NCI-H345 (cell line): ENCODE measurements at regions not wholly inside any gene's neighbourhood (a gene's known extent, or its start where the extent isn't known, plus 50 kb on each side); places are given as distances from the start of the nearest gene placed in this dataset.

Experiments
- DNase-seq: peaks from one replicate; lab custom pipeline; 2025; lab: John Stamatoyannopoulos, UW

DNA sequence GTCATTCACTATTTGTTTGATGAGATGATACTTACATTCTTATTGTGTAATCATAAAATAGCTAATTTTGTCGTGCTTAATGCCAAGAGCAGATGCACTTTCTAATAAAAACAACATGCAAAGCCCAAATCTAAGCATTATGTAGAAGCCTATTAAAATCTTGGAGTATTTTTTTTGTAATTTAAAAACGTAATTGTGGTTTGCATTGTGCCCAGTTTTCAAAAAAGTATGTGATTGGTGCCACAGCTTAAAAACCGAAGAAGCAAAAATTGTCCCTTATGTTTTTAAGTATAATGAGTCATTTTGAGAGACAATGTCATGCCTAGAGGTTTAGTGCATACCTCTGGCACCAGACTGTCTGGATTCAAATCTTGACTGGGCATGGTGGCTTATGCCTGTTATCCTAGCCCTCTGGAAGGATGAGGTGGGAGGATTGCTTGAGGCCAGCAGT lies 464.8 kb upstream of the RGS6 start:
- DNase-seq, result no peak

DNA sequence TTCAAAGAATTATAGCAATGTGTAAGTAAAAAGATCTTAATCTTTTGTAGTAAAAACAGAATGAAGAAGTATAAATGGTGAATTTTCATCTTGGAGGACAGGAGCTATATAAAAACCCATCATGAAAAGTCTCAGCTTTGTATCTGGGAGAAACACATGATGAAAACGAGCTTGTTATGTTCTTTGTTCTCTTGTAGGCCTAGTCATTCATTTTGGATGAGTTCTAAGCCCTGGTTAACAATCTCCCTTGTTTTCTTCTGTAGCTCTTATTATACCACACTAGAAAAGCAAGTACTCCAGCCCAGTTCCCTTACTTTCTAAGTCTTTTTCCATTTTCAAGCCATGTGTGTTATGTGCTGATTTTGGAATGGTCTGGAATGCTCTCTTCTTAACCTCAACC lies 463.5 kb upstream of the RGS6 start:
- no peak for DNase-seq

DNA sequence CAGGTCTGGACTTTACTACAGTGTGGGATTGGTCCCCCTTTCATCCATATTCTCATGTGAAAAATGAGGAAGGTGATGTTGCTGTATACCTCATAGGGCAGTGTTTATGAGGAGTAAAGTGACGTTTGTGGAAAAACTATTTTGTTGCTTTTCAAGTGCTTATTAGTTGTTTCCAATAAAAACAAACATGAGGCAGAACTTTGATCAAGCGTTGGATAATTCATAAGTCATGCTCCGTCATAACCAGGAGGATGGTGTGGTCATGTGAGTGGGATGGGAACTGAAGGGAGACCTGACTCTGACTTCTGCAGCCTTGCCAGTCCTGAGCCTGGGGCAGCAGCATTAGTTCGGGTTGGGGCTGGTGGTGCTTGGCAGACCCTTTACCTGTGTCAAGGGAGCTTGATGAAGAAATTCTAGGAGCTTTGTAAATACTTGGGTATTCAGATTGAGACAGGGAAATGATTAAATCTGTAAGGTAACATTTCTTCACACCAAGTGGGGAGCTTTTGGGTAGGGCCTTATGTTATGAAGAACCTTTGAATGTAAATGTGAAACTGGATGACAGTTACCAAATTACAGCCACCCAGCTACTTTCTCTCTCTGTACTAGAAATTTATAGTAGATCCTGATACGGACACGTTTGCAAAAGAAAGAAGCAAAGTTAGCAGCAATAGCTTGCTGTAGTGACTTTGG lies 462.4 kb upstream of the RGS6 start:
- DNase-seq, result no peak

DNA sequence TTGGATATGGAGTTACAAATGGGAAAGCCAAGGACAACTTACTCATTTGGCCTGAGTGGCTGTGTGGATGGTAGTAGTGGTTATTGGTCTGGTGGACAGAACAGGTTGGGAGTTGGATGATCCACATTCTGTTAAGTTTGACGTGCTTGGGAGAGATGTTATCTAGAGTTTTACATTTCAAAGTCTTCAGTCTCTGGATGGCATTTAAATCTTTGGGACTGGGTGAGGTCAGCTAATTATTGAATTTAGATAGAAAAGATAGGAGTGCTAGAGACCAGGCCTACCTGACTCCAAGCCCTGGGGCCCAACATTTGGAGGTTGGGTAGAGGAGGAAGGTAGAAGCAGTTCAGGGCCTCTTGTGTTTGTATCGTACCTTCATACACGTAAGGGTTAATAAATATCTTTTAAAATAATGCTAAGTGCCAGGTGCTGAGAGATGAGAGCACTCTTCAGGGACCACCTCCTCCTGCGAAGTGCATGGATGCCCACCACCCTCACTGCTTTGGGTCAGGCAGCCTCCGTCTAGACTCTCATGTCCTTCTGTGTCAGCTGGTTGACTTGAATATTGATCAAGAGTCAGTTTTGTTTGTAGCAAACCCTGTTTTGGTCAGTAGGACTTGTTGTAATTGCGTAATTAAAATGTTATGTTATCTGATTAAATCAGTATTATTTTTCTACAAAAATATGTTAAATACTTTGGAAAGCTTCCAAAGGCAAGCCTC lies 460.4 kb upstream of the RGS6 start:
- DNase-seq, result no peak

DNA sequence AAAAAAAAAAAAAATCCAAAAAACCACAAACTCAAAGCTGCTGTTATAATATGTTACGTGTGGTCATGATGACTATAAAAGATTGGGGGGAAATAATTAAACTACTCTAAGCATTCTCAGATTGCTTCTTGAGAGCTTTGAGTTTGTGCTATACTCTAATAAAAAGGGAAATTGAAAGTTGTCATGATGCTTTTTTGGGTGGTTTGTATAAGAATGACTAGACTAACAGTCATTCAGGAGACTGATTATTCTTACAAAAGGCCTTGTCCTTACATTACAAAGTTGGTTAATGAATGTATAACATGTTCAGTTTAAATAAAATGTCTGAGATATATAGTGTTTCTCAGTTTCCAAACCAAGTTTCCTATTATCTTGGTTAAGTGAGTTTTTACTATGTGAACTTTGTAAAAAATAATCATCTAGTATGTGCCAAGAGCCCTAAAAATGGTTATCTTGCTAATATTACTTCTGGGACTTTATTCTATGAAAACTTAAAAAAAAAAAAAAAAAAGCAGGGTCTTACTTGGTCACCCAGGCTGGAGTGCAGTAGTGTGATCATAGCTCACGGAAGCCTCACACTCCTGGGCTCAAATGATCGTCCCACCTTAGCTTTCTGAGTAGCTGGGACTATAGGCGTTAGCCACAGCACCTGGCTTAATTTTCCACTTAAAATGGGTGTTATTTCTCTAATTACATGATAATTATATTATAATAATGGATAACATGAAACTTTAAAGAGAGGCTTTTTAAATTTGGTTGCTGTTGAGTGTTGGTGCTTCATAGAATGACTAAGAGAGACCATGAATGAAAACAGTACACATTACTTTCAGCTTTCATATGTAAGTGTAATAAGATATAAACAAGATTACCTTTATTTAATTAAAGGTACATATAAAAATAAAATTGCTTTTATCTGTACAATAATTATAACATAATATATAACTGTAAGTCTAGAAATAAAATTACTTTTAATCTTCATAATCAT lies 459.6 kb upstream of the RGS6 start:
- DNase-seq, result no peak

DNA sequence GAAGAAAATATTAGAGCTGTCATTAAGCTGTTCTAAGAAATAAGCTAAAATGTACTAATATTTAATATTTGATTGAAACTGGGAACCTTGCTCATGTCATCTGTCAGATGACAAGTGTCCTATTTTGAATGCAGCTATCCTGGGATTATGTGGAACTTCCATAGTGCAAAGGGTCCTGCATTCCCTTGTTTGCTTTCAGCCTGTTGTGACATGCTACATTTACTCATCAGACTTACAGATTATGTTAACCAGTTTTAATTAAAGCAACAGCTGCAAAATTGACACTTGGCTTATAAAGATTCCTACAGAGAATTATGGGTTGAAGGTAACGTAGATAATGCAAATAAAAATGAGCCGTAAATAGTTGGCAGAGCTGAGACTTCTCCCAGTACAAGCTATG lies 458.4 kb upstream of the RGS6 start:
- DNase-seq, result peak; percentile 51

DNA sequence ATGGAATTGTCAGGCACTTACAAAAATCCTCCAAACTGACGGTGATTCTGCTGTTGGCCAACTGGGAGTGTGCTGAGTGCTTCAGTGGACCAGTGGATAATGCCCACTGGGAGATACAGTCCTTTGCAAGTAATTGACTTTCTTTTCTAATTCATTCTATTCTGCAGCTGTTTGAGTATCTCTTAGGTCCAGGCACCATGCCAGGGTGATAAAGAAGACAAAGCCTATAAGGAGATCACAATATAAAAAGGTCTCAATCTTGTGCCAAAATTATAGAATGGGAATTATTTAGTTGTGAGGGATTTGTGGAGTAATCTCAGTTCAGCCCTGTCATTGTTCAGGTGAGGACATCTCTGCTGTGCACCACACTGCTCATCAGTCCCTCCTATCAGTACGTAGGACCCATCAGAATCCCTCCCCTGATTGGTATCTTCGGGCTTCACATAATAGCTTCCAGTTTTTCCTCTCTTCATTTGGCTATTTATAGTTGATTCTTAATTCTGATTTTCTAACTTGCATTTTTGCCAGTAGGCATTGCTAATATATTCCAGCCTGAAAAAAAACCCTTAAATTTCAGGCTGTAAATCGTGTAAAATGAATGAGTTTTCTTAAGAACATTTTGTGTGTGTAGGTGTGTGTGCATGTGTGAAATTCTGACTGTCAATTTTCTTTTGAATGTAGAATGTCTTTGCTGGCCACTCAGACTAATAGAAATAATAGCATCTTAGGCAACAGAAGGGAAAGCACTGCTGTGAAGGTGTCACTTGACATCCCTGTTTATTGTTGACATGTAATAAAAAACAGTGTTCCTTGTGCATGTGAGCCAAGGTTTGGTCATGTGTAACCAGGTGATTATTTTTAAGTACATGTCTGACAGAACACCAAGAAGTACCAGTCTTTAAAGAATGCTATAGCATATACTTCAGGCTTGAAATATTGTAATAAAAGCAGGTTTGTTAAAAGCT lies 457.6 kb upstream of the RGS6 start:
- DNase-seq, result peak; percentile 85

DNA sequence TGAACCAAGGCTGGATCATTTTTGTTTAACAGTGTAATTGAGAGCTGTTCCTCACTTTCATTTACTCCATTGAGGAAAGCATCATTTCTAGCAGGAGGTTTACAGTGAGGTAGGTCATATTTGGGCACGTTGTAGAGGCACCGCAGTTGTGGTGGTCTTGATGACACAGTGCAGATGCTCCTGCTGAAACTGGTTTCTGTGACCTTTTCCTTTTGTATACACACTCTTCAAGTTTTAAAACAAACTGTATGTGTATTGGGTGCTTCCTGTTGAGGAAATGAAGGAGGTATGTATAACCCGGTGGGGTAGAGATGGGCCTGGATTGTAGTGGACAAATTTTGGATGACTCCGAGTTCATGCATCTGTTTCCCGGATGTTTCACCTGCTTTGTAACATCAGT lies 456.3 kb upstream of the RGS6 start:
- DNase-seq, result no peak

DNA sequence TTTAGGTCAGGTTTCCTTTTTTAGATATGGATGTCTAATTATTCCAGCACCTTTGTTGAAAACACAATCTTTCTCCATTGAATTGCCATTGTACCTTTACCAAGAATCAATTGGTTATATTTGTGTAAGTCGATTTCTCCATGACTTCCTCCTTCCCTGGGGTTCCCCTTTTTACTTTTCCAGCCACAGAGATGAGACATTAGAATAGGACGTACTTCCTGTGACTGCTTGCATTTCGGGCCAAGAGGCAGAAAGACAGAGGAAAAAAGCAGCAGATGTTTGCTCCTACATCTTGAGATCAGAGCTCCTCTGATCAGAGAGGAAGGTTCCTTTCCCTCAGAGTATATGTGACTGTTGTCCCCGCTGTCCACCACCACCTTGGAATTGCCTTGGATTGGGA lies 453.7 kb upstream of the RGS6 start:
- no peak for DNase-seq

DNA sequence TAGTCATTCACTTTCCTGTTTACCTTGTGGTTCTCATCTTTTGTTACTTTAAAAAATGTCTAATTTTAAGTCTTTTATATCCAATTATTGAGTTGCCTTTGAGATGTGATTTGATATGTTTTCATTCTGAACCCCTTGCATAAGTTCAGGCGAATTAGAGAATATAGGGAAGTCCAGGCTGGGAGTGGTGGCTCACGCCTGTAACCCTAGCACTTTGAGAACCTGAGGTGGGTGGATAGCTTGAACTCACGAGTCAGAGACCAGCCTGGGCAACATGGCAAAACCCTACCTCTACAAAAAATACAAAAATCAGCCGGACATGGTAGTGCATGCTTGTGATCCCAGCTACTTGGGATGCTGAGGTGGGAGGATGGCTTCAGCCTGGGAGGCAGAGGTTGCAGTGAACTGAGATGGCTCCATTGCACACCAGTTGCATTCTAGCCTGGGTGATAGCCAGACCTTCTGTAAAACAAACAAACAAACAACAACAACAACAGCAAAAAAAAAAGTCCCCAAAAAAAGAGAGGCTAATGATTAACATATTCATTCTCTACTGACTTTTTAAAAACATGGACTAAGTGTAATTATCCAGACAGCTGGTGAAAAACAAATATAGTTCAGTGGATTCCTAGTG lies 451.1 kb upstream of the RGS6 start:
- DNase-seq, result no peak

DNA sequence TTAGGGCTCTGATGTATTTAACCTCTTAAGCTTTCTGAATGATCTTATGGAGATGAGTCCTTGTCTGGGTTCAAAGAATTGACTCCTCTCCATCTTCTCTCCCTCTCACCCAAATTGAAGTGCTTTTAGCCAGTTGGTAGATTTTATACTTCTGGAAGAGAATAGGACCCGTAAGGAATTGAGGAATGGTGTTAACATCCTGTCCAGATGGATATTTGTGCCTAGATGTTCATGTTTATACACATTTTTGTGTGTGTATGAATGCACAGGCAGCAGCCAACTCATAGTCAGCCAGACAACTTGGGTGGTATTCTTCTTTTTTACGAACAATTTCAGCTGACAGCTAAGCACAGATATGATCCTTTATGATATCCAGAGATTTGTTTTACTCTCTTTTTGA lies 449.6 kb upstream of the RGS6 start:
- DNase-seq, result no peak

DNA sequence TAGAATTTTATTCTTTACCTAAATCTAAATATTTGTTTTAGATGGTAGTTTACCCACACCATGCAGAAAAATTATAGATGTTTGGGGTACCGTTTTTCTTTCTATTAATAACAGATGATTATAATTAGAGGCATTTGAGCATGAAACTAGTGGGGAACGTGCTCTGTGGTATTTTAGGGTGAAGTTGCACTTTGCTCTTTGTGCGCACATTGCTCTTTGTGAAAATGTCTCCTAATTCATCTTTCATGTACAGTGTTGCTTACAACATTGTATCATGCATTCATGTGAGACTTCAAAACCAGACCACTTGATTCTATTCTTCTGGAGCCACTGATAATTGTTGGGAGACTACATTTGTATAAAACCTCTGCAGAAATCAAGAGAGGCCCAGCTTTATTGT lies 449.1 kb upstream of the RGS6 start:
- no peak for DNase-seq

DNA sequence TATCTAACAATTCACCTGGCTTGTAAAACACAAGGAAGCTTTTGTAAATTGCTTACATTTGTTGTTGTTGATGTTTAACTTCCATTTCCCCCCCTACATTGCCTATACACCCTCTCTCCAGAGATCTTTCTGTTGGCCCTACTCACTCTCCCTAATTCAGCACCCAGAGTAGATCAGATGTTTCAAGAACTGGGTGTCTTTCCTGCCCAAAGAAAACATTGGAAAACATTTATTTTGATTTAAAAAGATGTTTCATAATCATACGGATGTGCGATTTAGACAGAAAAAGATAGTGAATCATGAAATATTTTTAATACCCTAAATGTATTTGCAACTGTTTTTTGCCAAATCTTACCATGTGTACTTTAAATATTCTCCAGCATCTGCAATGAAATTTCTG lies 446.4 kb upstream of the RGS6 start:
- no peak for DNase-seq

DNA sequence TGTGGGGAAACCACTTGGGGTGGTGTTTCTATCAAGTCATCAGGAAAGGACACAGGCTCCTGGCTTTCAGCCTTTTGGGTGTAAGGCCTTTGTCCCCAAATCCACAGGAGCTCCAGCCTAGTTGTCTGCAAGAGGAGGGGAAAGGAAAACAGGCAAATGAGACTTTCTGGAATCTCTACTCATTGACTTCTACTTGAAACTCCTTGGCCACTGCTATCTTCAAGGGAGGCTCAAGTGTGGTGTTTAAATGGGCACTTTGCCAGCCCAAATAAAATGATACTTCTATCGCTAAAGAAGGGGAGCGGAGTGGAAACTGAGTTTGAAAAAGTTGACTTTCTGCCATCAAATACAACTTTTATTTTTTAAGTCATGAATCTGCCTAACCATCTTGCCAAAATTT lies 445.9 kb upstream of the RGS6 start:
- no peak for DNase-seq

DNA sequence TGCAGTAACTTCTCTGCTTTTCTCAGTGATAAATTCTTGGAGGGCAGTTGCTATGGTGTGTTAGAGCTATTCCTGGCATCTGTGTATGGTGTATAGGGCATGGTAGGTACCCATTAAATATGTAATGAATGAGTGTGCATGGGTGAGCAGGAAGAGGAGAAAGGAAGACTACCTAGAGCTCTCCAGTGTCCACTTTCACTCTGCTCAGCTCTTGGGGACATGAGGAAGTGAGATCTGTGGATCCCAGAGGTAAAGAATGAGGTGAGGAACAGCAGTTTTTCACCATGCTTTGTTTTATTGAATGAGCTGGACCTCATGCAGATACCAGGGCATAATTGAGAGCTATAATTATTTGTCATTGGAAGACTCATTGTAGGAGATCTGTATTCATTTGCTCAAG lies 444.8 kb upstream of the RGS6 start:
- no peak for DNase-seq

DNA sequence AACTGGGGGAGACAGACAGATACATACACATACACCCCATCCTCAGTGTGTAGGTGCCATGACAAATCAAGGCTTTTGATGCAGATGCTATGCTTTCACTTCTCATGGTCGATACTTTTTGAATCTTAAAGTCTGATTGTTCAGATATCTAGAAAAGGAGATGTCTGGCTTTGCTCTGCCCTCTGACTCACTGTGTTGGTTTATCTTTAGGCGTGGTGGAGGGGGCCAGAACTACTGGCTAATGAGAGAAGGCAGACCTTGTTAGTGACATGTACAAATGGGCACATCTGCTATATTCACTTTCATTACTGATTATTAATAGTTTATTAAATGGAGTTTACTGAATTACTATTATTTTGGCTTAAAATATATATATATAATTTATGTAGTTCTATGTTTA lies 444.3 kb upstream of the RGS6 start:
- DNase-seq, result no peak

DNA sequence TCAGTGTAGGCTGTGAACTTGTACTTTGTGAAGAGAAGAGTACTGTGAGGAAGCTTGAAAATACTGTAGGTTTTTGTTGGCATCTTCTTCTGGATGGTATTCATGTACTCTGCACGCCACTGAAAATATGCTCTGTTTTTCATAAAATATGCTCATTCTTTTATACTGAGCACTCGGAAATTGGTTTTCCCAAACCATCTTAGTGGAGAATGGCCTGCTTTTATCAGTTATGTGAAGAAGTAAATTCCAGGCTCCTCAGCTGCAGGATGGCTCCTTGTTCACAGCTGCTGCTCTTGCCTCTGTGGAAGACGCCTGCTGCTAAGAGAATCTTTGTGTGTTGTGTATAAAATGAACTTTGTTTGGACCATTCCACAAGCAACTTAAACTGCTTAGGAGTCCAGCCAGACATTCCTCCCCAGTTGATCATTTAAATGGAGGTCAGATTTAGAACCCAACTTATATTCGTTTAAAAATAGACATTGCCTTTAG lies 443.5 kb upstream of the RGS6 start:
- DNase-seq, result no peak

DNA sequence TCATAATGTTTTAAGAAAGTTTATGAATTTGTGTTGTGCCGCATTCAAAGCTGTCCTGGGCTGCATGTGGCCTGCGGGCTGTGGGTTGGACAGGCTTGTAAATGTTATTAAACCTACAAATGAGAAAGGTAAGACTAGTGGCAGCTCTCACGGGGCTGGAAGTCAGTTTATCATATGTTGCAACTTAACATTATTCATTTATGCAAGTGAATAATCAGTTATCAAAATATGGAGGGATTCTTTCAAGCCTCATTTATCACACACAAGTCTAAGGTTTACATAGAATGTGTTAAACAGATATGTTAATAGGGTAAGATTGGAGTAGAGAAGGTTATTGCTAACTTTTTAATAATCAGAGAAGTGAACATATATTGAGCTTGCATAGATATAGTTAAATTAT lies 442.5 kb upstream of the RGS6 start:
- no peak for DNase-seq

DNA sequence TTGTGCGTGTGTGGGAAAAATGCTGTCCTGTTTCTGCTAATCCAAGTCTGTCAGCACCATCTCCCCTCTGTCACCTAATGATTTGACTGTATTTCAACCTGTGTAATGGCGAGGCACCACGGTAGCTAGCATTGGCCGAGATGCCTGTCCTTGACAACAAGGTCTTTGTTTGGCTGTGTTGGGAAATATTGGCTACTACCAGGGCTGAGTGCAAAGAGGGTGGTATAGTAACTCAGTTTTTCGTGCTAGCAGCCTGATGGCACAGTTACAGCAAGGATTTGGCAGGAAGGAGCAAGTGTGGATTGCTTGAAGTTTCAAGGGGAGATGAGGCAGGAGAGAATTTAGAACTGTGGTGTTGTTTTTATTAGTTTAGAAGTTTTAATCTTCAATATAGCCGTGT lies 440.3 kb upstream of the RGS6 start:
- no peak for DNase-seq

DNA sequence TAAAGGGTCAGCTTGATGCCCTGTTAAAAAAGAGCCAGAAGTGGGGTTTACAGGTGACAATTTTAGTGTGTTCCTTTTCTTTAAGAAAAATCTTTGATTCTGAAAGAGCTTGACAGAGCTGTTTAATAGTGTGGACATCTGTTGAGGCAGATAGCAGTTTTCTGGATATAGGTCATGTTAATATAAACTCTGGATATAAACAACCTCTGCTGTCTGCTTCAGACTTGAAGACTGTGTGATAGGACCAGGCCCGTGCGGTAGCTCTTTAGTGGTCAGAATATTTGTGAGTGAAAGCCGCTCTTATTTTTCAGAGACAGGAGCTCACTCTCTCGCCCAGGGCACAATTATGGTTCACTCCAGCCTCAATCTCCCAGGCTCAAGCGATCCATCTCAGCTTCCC lies 439.9 kb upstream of the RGS6 start:
- no peak for DNase-seq

DNA sequence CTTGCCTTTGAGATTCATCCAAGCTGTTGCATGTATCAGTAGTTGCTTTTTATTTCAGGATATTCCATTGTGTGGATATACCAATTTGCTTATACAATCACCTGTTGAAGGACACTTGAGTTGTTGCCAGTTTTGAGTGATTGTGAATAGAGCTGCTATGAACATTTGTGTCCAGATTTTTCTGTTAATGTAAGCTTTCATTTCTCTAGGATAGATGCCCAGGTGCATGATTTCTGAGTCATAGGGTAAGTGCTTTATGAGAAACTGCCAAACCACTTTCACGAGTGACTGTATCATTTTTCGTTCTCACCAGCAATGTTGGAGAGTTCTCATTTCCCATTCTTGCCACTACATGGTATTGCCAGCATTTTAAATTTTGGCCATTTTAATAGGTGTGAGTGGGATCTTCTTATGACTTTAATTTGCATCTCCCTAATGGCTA lies 434.6 kb upstream of the RGS6 start:
- peak; percentile 38 for DNase-seq
